ENCODE measurements at regions not wholly inside any gene's neighbourhood (a gene's known extent, or its start where the extent isn't known, plus 50 kb on each side); places are given as distances from the start of the nearest gene placed in this dataset.

DNA sequence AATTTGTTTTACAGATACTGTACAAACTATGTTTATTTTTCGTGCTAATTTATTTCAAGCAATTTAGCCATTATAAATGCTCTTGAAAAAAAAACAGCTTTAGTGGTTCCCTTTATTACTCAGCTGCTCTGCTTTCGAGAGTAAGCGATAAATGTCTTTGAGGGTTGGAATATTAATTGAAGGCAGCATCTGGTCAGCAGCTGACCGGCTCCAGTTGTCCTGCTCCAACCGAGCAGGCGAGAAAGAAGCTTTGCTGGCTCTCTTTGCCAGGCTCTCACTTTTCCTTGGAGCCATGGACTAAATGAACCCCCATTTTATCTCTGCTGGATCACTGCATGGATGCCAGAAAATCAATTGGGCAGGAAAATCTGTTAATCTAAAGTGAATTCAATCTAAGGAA is 147.4 kb downstream of the LNPK start:
- TF ChIP-seq POLR2A (IDR thresholded peaks at IDR 0.05): no peak
- TF ChIP-seq, protein P1, sequence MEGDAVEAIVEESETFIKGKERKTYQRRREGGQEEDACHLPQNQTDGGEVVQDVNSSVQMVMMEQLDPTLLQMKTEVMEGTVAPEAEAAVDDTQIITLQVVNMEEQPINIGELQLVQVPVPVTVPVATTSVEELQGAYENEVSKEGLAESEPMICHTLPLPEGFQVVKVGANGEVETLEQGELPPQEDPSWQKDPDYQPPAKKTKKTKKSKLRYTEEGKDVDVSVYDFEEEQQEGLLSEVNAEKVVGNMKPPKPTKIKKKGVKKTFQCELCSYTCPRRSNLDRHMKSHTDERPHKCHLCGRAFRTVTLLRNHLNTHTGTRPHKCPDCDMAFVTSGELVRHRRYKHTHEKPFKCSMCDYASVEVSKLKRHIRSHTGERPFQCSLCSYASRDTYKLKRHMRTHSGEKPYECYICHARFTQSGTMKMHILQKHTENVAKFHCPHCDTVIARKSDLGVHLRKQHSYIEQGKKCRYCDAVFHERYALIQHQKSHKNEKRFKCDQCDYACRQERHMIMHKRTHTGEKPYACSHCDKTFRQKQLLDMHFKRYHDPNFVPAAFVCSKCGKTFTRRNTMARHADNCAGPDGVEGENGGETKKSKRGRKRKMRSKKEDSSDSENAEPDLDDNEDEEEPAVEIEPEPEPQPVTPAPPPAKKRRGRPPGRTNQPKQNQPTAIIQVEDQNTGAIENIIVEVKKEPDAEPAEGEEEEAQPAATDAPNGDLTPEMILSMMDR (IDR thresholded peaks at IDR 0.05): no peak
- Histone ChIP-seq H3K36me3 (no peaks in the 10 kb centered on the region), H3K9me3 (no peaks in the 10 kb centered on the region), H3K4me1 (peaks cover 0 to 10% (median 4%) of the 10 kb centered on the region in 12 donors), H3K4me3 (no peak overlapping the region), H3K27me3 (no peaks in the 10 kb centered on the region), H3K27ac (no peak overlapping the region)
- 72 to 80% (median 75%) methylated on average over 6 of the region's 6 CpGs for WGBS, 4 donors
- ATAC-seq: no peak
- intact Hi-C loops (cut with DNase I): no loop called here
- no peak for DNase-seq

DNA sequence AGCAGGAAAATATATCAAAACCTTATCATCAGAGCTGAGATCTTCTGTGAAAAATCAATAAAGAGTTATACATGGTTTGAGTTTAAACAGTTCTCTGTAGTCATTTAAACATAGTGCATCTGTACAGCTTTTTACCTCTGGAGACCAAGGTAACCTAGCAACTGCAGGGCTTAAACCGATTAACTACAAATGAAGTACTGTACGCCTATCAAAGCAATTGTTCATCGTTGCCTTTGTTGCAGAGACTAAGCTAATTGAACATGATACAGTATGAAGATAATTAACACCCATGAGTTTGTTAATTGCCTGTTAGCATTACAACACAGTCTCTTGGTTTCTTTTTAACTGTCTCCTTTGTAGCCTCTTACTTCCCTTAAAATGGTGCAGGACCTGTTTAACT is 147.9 kb downstream of the LNPK start:
- peaks cover 0 to 10% (median 4%) of the 10 kb centered on the region in 12 donors for H3K4me1 ChIP-seq
- no peaks in the 10 kb centered on the region for H3K9me3 ChIP-seq
- DNase-seq (no peak), ATAC-seq (no peak)
- 75 to 85% (median 84%) methylated on average over 3 of the region's 3 CpGs for WGBS, 4 donors
- H3K27ac ChIP-seq: no peak overlapping the region
- TF ChIP-seq POLR2A (IDR thresholded peaks at IDR 0.05): no peak
- TF ChIP-seq, protein P1 (IDR thresholded peaks at IDR 0.05): no peak
- H3K36me3 ChIP-seq: no peaks in the 10 kb centered on the region
- intact Hi-C loops (cut with DNase I): no loop called here
- H3K4me3 ChIP-seq: no peak overlapping the region
- H3K27me3 ChIP-seq: no peaks in the 10 kb centered on the region

DNA sequence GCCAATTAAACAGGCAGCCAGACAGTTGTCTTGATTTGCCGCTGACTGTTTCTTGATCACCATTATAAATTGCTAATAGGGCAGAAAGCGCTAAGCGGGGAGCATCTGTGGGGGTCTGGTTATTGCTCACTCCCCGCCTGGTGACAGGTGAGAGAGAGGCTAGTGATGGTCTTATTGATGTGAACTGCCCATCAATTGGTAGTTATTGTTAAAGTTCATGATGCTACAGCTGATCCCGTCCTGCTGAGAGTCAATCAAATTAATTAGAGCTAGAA is 148.5 kb downstream of the LNPK start:
- intact Hi-C loops (cut with DNase I): no loop called here
- Histone ChIP-seq H3K9me3 (no peaks in the 10 kb centered on the region), H3K27me3 (no peaks in the 10 kb centered on the region), H3K27ac (no peak overlapping the region), H3K4me1 (peaks cover 0 to 10% (median 4%) of the 10 kb centered on the region in 12 donors), H3K36me3 (no peaks in the 10 kb centered on the region), H3K4me3 (no peak overlapping the region)
- no peak for DNase-seq
- ATAC-seq: no peak
- WGBS, 4 donors: 90 to 93% (median 93%) methylated on average over 5 of the region's 5 CpGs
- TF ChIP-seq, protein P1 (IDR thresholded peaks at IDR 0.05): no peak

DNA sequence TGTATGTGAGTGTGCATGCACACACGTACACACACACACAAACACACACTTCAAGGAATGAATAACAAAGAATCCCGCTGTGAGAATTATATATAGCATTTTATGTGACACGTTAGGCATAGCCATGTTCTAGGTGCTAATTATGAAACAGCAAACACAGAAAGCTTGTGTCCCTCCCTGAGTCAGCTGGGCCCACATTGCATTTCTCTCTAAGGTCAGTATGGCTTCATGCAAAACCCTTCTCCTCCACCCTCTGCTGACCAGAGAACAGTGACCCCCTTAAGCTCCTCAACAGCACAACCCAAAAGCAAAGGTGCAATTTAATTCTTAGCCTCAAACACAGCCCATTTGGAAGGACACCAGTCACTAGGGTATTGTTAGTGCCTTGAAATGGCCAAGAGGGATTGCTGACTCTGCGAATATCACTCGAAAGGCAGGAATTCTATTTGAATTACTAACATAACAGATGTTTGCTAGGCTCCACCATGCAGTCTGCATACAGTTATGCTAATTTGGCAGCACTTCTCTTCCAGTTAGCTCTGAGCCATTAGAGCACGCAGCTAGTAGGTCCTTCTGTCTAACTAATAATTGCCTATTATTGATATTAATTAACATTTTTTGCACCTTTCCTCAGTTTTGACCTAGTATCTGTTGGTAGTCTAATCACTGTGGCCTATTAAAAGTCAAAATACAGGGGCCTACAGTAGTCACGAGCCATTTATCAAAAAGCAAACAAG is 149.0 kb downstream of the LNPK start:
- TF ChIP-seq, protein P1 (IDR thresholded peaks at IDR 0.05): no peak
- TF ChIP-seq POLR2A (IDR thresholded peaks at IDR 0.05): no peak
- H3K4me3 ChIP-seq: no peak overlapping the region
- no peaks in the 10 kb centered on the region for H3K36me3 ChIP-seq
- no peaks in the 10 kb centered on the region for H3K27me3 ChIP-seq
- peaks cover 0 to 10% (median 4%) of the 10 kb centered on the region in 12 donors for H3K4me1 ChIP-seq
- 68 to 79% (median 75%) methylated on average over 7 of the region's 7 CpGs for WGBS, 4 donors
- intact Hi-C loops (cut with DNase I): no loop called here
- no peak for ATAC-seq
- H3K9me3 ChIP-seq: no peaks in the 10 kb centered on the region
- H3K27ac ChIP-seq: no peak overlapping the region
- DNase-seq: no peak
